Panc1 (cell line): ENCODE measurements at regions not wholly inside any gene's neighbourhood (a gene's known extent, or its start where the extent isn't known, plus 50 kb on each side); places are given as distances from the start of the nearest gene placed in this dataset.

Source experiments
- ATAC-seq: fragments of 200-7000 bp; cut with Tn5 transposase; 2 replicates; pipeline ENCODE4 v1.9.1; 2020; ENCODE audit warnings: mild to moderate bottlenecking, moderate library complexity
- BruUV-seq: library from RNA; stranded (reverse); fragments of 400-500 nt; replicated peaks from 2 replicates; lab custom pipeline; 2021; lab: Mats Ljungman, UMichigan
- CTCF ChIA-PET: fragments of 300-600 bp; sonication (Branson Sonifier 250); formaldehyde crosslinking; loops from one replicate; lab custom pipeline; 2022; ENCODE audit warnings: antibody characterized with exemption; lab: Charles Lee
- POLR2A ChIA-PET: fragments of 300-600 bp; sonication (Branson Sonifier 250); formaldehyde crosslinking; loops from one replicate; lab custom pipeline; 2022; ENCODE audit warnings: antibody characterized with exemption; lab: Charles Lee
- DNase-seq: peaks from one replicate; pipeline ENCODE4 v3.0.0-alpha.2; 2010; ENCODE audit warnings: low read depth, low spot score
- H3K27ac ChIP-seq: 2 replicates; pipeline ENCODE4 v1.5.1; 2011; ENCODE audit warnings: mild to moderate bottlenecking, low read length, inconsistent platforms
- H3K27me3 ChIP-seq: fragments of 200-500 bp; sonication (Bioruptor generic); 2 replicates; pipeline ENCODE4 v1.6.0; 2014; ENCODE audit warnings: low read length, inconsistent platforms; ENCODE audit not compliant: control insufficient read depth, insufficient read depth
- H3K36me3 ChIP-seq: fragments of 200-500 bp; sonication (Bioruptor generic); 2 replicates; pipeline ENCODE4 v1.5.1; 2014; ENCODE audit warnings: inconsistent platforms, mild to moderate bottlenecking, low read length, moderate library complexity; ENCODE audit not compliant: control insufficient read depth, insufficient read depth
- H3K4me1 ChIP-seq: 2 replicates; pipeline ENCODE4 v1.5.1; 2011; ENCODE audit warnings: inconsistent platforms, mild to moderate bottlenecking, low read length, moderate library complexity; ENCODE audit not compliant: control insufficient read depth, insufficient read depth
- H3K4me3 ChIP-seq, 2 experiments: 2 replicates each; pipeline ENCODE4 v1.5.1; 2011 to 2012; ENCODE audit warnings: low read depth in 2 of 2, low read length in 2 of 2, mild to moderate bottlenecking in 2 of 2, inconsistent platforms in 1 of 2, moderate library complexity in 1 of 2
- H3K9me3 ChIP-seq: fragments of 200-500 bp; sonication (Bioruptor generic); 2 replicates; pipeline ENCODE4 v1.5.1; 2014; ENCODE audit warnings: low read depth, mild to moderate bottlenecking, inconsistent platforms, low read length, moderate library complexity; ENCODE audit not compliant: control insufficient read depth, insufficient read depth
- POLR2AphosphoS5 ChIP-seq: IDR thresholded peaks from 2 replicates; pipeline ENCODE4 v1.6.1; 2012; ENCODE audit warnings: mild to moderate bottlenecking, low read depth, low read length, moderate library complexity
- SIN3A ChIP-seq: IDR thresholded peaks from 2 replicates; pipeline ENCODE4 v1.6.1; 2012; ENCODE audit warnings: low read depth, mild to moderate bottlenecking, low read length, moderate library complexity, borderline replicate concordance; ENCODE audit not compliant: insufficient read depth
- TCF7L2 ChIP-seq: IDR thresholded peaks from 2 replicates; pipeline ENCODE4 v1.6.1; 2011; ENCODE audit warnings: mild to moderate bottlenecking, low read depth, low read length, inconsistent platforms
- in situ Hi-C: cut with HindIII; loops from 2 replicates; pipeline ENCODE4 v1.10.0; 2016; ENCODE audit warnings: low sequenced_read_pairs, low pct_unique_long_range_greater_than_20kb
- intact Hi-C: fragments of 100-400 bp; cut with micrococcal nuclease; formaldehyde crosslinking; loops from one replicate; pipeline ENCODE4 v1.10.0; 2022; ENCODE audit not compliant: unreplicated experiment
- TF ChIP-seq, protein P1 (sequence below): fragments of 450-650 bp; IDR thresholded peaks from 2 replicates; pipeline ENCODE4 v1.5.1; 2017; ENCODE audit warnings: mild to moderate bottlenecking
- TF ChIP-seq, protein P2 (sequence below), 2 experiments: IDR thresholded peaks; 2 replicates each; pipeline ENCODE4 v1.6.1; 2011 to 2012; ENCODE audit warnings: low read depth in 2 of 2, control low read depth in 1 of 2, low read length in 1 of 2, mild to moderate bottlenecking in 1 of 2, moderate library complexity in 1 of 2; ENCODE audit not compliant: insufficient read depth in 1 of 2

DNA sequence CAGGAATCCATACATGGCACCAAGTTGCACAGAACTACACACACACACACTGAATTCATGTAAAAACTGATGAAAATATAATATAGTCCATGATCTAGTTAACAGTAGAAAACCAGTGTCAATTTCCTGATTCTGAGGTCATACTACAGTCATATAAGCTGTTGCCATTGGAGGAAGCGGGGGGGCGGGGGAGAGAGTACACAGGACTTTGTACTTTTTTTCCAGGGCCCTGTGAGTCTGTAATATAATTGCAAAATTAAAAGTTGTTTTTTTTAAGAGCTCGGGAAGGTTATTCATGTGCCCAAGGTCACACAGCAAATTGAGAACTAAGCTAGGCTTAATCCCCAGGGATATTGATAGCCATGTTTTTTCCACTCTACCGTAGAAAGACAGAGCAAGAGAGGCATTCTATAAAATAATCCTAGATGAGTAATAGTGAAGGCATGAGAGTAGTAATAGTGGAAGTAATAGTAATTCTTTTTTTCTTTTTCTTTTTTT lies 312.3 kb downstream of the MN1 start:
- H3K4me3 ChIP-seq = no peak overlapping the region
- CTCF ChIA-PET = no interaction called here
- H3K36me3 ChIP-seq = no peaks in the 10 kb centered on the region
- no peaks in the 10 kb centered on the region for H3K9me3 ChIP-seq
- ATAC-seq = no peak
- intact Hi-C loops (no loop called here), in situ Hi-C loops (no loop called here)
- BruUV-seq = no TSS peak
- no peak for TF ChIP-seq SIN3A
- no peak for TF ChIP-seq TCF7L2
- TF ChIP-seq, protein P1, sequence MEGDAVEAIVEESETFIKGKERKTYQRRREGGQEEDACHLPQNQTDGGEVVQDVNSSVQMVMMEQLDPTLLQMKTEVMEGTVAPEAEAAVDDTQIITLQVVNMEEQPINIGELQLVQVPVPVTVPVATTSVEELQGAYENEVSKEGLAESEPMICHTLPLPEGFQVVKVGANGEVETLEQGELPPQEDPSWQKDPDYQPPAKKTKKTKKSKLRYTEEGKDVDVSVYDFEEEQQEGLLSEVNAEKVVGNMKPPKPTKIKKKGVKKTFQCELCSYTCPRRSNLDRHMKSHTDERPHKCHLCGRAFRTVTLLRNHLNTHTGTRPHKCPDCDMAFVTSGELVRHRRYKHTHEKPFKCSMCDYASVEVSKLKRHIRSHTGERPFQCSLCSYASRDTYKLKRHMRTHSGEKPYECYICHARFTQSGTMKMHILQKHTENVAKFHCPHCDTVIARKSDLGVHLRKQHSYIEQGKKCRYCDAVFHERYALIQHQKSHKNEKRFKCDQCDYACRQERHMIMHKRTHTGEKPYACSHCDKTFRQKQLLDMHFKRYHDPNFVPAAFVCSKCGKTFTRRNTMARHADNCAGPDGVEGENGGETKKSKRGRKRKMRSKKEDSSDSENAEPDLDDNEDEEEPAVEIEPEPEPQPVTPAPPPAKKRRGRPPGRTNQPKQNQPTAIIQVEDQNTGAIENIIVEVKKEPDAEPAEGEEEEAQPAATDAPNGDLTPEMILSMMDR = no peak
- no peak for TF ChIP-seq POLR2AphosphoS5
- TF ChIP-seq, protein P2, sequence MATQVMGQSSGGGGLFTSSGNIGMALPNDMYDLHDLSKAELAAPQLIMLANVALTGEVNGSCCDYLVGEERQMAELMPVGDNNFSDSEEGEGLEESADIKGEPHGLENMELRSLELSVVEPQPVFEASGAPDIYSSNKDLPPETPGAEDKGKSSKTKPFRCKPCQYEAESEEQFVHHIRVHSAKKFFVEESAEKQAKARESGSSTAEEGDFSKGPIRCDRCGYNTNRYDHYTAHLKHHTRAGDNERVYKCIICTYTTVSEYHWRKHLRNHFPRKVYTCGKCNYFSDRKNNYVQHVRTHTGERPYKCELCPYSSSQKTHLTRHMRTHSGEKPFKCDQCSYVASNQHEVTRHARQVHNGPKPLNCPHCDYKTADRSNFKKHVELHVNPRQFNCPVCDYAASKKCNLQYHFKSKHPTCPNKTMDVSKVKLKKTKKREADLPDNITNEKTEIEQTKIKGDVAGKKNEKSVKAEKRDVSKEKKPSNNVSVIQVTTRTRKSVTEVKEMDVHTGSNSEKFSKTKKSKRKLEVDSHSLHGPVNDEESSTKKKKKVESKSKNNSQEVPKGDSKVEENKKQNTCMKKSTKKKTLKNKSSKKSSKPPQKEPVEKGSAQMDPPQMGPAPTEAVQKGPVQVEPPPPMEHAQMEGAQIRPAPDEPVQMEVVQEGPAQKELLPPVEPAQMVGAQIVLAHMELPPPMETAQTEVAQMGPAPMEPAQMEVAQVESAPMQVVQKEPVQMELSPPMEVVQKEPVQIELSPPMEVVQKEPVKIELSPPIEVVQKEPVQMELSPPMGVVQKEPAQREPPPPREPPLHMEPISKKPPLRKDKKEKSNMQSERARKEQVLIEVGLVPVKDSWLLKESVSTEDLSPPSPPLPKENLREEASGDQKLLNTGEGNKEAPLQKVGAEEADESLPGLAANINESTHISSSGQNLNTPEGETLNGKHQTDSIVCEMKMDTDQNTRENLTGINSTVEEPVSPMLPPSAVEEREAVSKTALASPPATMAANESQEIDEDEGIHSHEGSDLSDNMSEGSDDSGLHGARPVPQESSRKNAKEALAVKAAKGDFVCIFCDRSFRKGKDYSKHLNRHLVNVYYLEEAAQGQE (IDR thresholded peaks at IDR 0.05; ENCODE audit: insufficient read depth in 1 of 2, low read depth in 2 of 2, low read length in 1 of 2) = no peak
- H3K4me1 ChIP-seq = no peaks in the 10 kb centered on the region
- no peak overlapping the region for H3K27ac ChIP-seq
- POLR2A ChIA-PET = no interaction called here
- DNase-seq = no peak
- no peaks in the 10 kb centered on the region; the same call in 1 of the 2 replicates for H3K27me3 ChIP-seq

DNA sequence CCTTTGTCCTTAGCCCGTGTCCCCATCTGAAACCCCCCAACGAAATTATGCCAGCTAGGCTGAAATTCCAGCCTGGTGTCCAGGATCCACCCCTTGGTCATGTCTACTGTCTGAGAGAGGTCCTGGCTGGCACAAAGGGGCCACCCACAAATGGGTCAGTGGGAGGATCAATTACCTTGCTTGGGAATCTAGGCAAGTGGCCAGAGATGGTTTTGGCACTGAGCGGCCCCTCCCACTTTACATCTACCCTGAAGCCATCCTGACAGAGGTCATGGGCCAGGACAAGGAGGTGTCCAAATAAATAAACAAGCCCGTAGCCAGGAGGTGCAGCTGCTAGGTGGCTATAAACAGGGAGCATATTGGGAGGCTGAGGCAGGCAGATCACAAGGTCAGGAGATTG lies 311.5 kb downstream of the MN1 start:
- no peak for ATAC-seq
- POLR2A ChIA-PET = no interaction called here

More for the DNA sequence above, 311.5 kb downstream of the MN1 start:
- BruUV-seq = no TSS peak
- Histone ChIP-seq H3K36me3 (no peaks in the 10 kb centered on the region), H3K4me3 (no peak overlapping the region), H3K27ac (no peak overlapping the region), H3K9me3 (no peaks in the 10 kb centered on the region), H3K27me3 (no peaks in the 10 kb centered on the region; the same call in 1 of the 2 replicates), H3K4me1 (no peaks in the 10 kb centered on the region)
- in situ Hi-C loops (no loop called here), intact Hi-C loops (no loop called here)
- TF ChIP-seq SIN3A (no peak), POLR2AphosphoS5 (no peak), TCF7L2 (no peak)
- TF ChIP-seq, protein P1 = no peak
- TF ChIP-seq, protein P2 (IDR thresholded peaks at IDR 0.05; ENCODE audit: insufficient read depth in 1 of 2, low read depth in 2 of 2, low read length in 1 of 2) = no peak
- CTCF ChIA-PET = no interaction called here
- no peak for DNase-seq
